ENCODE measurements at regions not wholly inside any gene's neighbourhood (a gene's known extent, or its start where the extent isn't known, plus 50 kb on each side); places are given as distances from the start of the nearest gene placed in this dataset.

- Mint-ChIP-seq H3K4me1 (ENCODE audit: low read depth, unreplicated experiment) (no peaks in the 10 kb centered on the region), H3K4me3 (ENCODE audit: unreplicated experiment) (no peak overlapping the region), H3K36me3 (ENCODE audit: low read depth, unreplicated experiment) (no peaks in the 10 kb centered on the region), H3K27me3 (ENCODE audit: low read depth, unreplicated experiment) (peaks cover 7% of the 10 kb centered on the region), H3K27ac (ENCODE audit: unreplicated experiment) (no peak overlapping the region), H3K9me3 (ENCODE audit: unreplicated experiment) (peaks cover 10% of the 10 kb centered on the region)
- H3K79me2 ChIP-seq (ENCODE audit: insufficient read depth, low read length), result no peaks in the 10 kb centered on the region
- H3K4me3 ChIP-seq (ENCODE audit: insufficient read depth, low read depth, low read length), result no peak overlapping the region
- H3K4me2 ChIP-seq (ENCODE audit: low read length), result no peak overlapping the region
- DNase-seq (ENCODE audit: low read depth), result no peak
- peaks cover 3% of the 10 kb centered on the region for H3K27me3 ChIP-seq (ENCODE audit: insufficient read depth, low read length)
- no peaks in the 10 kb centered on the region for H3K9me3 ChIP-seq (ENCODE audit: insufficient read depth, low read depth, low read length)
- no peaks in the 10 kb centered on the region for H4K20me1 ChIP-seq (ENCODE audit: insufficient read depth, low read length)
- no peak overlapping the region for H3K27ac ChIP-seq (ENCODE audit: low read depth, low read length)
- no peaks in the 10 kb centered on the region for H3K4me1 ChIP-seq (ENCODE audit: insufficient read depth, low read length)
- no peak for FAIRE-seq
- H3K9ac ChIP-seq (ENCODE audit: low read length), result no peak overlapping the region
- H3K36me3 ChIP-seq (ENCODE audit: insufficient read depth, low read length), result no peaks in the 10 kb centered on the region
- no peak overlapping the region for H2AFZ ChIP-seq (ENCODE audit: low read depth, low read length)
- no peak for TF ChIP-seq EZH2 (IDR thresholded peaks at IDR 0.05; ENCODE audit: insufficient read depth, low read length)
- TF ChIP-seq, protein P1, sequence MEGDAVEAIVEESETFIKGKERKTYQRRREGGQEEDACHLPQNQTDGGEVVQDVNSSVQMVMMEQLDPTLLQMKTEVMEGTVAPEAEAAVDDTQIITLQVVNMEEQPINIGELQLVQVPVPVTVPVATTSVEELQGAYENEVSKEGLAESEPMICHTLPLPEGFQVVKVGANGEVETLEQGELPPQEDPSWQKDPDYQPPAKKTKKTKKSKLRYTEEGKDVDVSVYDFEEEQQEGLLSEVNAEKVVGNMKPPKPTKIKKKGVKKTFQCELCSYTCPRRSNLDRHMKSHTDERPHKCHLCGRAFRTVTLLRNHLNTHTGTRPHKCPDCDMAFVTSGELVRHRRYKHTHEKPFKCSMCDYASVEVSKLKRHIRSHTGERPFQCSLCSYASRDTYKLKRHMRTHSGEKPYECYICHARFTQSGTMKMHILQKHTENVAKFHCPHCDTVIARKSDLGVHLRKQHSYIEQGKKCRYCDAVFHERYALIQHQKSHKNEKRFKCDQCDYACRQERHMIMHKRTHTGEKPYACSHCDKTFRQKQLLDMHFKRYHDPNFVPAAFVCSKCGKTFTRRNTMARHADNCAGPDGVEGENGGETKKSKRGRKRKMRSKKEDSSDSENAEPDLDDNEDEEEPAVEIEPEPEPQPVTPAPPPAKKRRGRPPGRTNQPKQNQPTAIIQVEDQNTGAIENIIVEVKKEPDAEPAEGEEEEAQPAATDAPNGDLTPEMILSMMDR (IDR thresholded peaks at IDR 0.05; ENCODE audit: insufficient read depth, low read depth, low read length), result no peak
Observed at GRCh38 chr1:209519786-209520185, 63.7 kb upstream of the CAMK1G start.

- Histone ChIP-seq H3K27me3 (ENCODE audit: insufficient read depth, low read length) (peaks cover 3% of the 10 kb centered on the region), H3K4me1 (ENCODE audit: insufficient read depth, low read length) (no peaks in the 10 kb centered on the region), H3K79me2 (ENCODE audit: insufficient read depth, low read length) (no peaks in the 10 kb centered on the region), H3K4me2 (ENCODE audit: low read length) (no peak overlapping the region), H4K20me1 (ENCODE audit: insufficient read depth, low read length) (no peaks in the 10 kb centered on the region), H3K4me3 (ENCODE audit: insufficient read depth, low read depth, low read length) (no peak overlapping the region), H3K9ac (ENCODE audit: low read length) (no peak overlapping the region), H3K27ac (ENCODE audit: low read depth, low read length) (no peak overlapping the region), H2AFZ (ENCODE audit: low read depth, low read length) (no peak overlapping the region), H3K9me3 (ENCODE audit: insufficient read depth, low read depth, low read length) (no peaks in the 10 kb centered on the region), H3K36me3 (ENCODE audit: insufficient read depth, low read length) (no peaks in the 10 kb centered on the region)
- Mint-ChIP-seq H3K27ac (ENCODE audit: unreplicated experiment) (no peak overlapping the region), H3K27me3 (ENCODE audit: low read depth, unreplicated experiment) (no peaks in the 10 kb centered on the region), H3K9me3 (ENCODE audit: unreplicated experiment) (peaks cover 12% of the 10 kb centered on the region), H3K4me1 (ENCODE audit: low read depth, unreplicated experiment) (peaks cover 7% of the 10 kb centered on the region), H3K36me3 (ENCODE audit: low read depth, unreplicated experiment) (no peaks in the 10 kb centered on the region), H3K4me3 (ENCODE audit: unreplicated experiment) (no peak overlapping the region)
- no peak for DNase-seq (ENCODE audit: low read depth)
- no peak for TF ChIP-seq EZH2 (IDR thresholded peaks at IDR 0.05; ENCODE audit: insufficient read depth, low read length)
- TF ChIP-seq, protein P1 (IDR thresholded peaks at IDR 0.05; ENCODE audit: insufficient read depth, low read depth, low read length), result no peak
- FAIRE-seq, result no peak
Observed at GRCh38 chr1:209522826-209523225, 60.7 kb upstream of the CAMK1G start.

DNA sequence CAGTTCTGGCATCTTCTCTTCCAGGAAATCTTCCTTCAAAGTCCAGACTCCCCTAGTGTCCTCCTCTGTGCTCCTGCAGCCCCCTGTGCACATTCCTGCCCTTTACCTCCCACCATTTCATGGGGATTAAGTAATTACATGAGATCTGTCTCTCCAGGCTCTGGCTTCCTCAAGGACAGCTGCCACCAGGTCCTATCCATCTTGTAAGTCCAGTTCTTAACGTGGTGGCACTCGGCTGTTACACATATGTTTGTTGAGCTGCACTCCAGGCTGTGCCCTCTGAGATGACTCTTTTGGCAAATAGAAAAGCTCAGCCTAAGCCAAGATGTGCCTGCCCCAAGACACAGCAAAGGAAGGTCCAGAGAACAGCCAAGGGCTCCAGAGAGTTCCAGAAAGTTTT, 57.4 kb upstream of the CAMK1G start:
- no peak overlapping the region for H3K4me3 Mint-ChIP-seq (ENCODE audit: unreplicated experiment)
- TF ChIP-seq, protein P1 (IDR thresholded peaks at IDR 0.05; ENCODE audit: insufficient read depth, low read depth, low read length), result no peak
- no peak for TF ChIP-seq EZH2 (IDR thresholded peaks at IDR 0.05; ENCODE audit: insufficient read depth, low read length)
- H3K79me2 ChIP-seq (ENCODE audit: insufficient read depth, low read length), result no peaks in the 10 kb centered on the region
- DNase-seq (ENCODE audit: low read depth) (no peak), FAIRE-seq (no peak)
- H3K36me3 ChIP-seq (ENCODE audit: insufficient read depth, low read length), result no peaks in the 10 kb centered on the region
- peaks cover 8% of the 10 kb centered on the region for H3K27me3 ChIP-seq (ENCODE audit: insufficient read depth, low read length)
- no peaks in the 10 kb centered on the region for H3K36me3 Mint-ChIP-seq (ENCODE audit: low read depth, unreplicated experiment)
- no peak overlapping the region for H3K27ac Mint-ChIP-seq (ENCODE audit: unreplicated experiment)
- no peak overlapping the region for H3K9ac ChIP-seq (ENCODE audit: low read length)
- H3K9me3 Mint-ChIP-seq (ENCODE audit: unreplicated experiment), result peaks cover 2% of the 10 kb centered on the region
- H3K4me3 ChIP-seq (ENCODE audit: insufficient read depth, low read depth, low read length), result no peak overlapping the region
- H3K4me1 Mint-ChIP-seq (ENCODE audit: low read depth, unreplicated experiment), result peaks cover 18% of the 10 kb centered on the region
- no peak overlapping the region for H3K27ac ChIP-seq (ENCODE audit: low read depth, low read length)
- H3K9me3 ChIP-seq (ENCODE audit: insufficient read depth, low read depth, low read length), result no peaks in the 10 kb centered on the region
- H2AFZ ChIP-seq (ENCODE audit: low read depth, low read length), result no peak overlapping the region
- H3K4me1 ChIP-seq (ENCODE audit: insufficient read depth, low read length), result no peaks in the 10 kb centered on the region
- H3K4me2 ChIP-seq (ENCODE audit: low read length), result no peak overlapping the region
- H4K20me1 ChIP-seq (ENCODE audit: insufficient read depth, low read length), result no peaks in the 10 kb centered on the region
- H3K27me3 Mint-ChIP-seq (ENCODE audit: low read depth, unreplicated experiment), result no peaks in the 10 kb centered on the region
